Coronary artery (tissue), 2 donors: ENCODE measurements at regions not wholly inside any gene's neighbourhood (a gene's known extent, or its start where the extent isn't known, plus 50 kb on each side); places are given as distances from the start of the nearest gene placed in this dataset.
"Not testable (repeated sequence)": the region's sequence is repeated elsewhere in the genome, so short reads cannot be mapped to it uniquely, and the experiment has no call there.

Experiments
- DNase-seq: peaks from one replicate; pipeline ENCODE4 v3.0.0-alpha.2; 2017; ENCODE audit warnings: low spot score
- H3K27ac ChIP-seq, 2 donors: fragments of 200-600 bp; sonication (generic); one replicate each; pipeline ENCODE4 v1.5.1; 2016 to 2019
- H3K4me3 ChIP-seq: fragments of 200-600 bp; sonication (generic); 2 replicates; pipeline ENCODE4 v1.5.1; 2016; ENCODE audit warnings: mild to moderate bottlenecking, moderate library complexity
- TF ChIP-seq, protein P1 (sequence below): fragments of 200-600 bp; sonication (generic); IDR thresholded peaks from one replicate; pipeline ENCODE4 v1.5.1; 2019; ENCODE audit warnings: antibody characterized with exemption

GRCh38 chr4:130008461-130008860, 912.5 kb downstream of the C4orf33 start:
- H3K4me3 ChIP-seq, result no peak overlapping the region
- no peak for DNase-seq
- TF ChIP-seq, protein P1, sequence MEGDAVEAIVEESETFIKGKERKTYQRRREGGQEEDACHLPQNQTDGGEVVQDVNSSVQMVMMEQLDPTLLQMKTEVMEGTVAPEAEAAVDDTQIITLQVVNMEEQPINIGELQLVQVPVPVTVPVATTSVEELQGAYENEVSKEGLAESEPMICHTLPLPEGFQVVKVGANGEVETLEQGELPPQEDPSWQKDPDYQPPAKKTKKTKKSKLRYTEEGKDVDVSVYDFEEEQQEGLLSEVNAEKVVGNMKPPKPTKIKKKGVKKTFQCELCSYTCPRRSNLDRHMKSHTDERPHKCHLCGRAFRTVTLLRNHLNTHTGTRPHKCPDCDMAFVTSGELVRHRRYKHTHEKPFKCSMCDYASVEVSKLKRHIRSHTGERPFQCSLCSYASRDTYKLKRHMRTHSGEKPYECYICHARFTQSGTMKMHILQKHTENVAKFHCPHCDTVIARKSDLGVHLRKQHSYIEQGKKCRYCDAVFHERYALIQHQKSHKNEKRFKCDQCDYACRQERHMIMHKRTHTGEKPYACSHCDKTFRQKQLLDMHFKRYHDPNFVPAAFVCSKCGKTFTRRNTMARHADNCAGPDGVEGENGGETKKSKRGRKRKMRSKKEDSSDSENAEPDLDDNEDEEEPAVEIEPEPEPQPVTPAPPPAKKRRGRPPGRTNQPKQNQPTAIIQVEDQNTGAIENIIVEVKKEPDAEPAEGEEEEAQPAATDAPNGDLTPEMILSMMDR, result no peak
- no peak overlapping the region for H3K27ac ChIP-seq

DNA sequence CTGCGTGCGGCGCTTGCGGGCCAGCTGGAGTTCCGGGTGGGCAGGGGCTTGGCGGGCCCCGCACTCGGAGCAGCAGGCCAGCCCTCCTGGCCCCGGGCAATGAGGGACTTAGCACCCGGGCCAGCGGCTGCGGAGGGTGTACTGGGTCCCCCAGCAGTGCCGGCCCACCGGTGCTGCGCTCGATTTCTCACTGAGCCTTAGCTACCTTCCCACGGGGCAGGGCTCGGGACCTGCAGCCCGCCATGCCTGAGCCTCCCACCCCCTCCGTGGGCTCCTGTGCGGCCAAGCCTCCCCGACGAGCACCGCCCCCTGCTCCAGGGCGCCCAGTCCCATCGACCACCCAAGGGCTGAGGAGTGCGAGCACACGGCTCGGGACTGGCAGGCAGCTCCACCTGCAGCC, 916.9 kb downstream of the C4orf33 start:
- not testable (repeated sequence) for H3K4me3 ChIP-seq, H3K27ac ChIP-seq, DNase-seq

DNA sequence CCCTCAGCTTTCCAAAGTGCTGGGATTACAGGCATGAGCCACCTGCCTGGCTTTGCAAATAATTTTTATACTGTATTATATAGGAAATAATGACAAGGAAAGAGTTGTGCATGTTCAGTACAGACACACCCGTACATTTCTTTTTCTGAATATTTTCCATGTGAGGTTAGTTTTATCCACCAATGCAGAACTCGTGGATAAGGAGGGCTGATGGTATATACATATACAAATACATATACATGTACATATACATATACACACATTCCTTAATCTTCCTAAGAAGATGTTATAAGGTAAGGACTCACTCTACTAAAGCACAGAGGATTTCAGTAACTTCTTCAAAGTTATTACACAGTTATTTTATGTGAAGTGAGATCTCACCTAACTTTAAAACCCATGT, 925.8 kb downstream of the C4orf33 start:
- TF ChIP-seq, protein P1, result no peak
- Histone ChIP-seq H3K27ac (no peak overlapping the region), H3K4me3 (no peak overlapping the region)
- no peak for DNase-seq

GRCh38 chr4:130023088-130023487, 927.1 kb downstream of the C4orf33 start:
- Histone ChIP-seq H3K4me3 (no peak overlapping the region), H3K27ac (no peak overlapping the region)
- no peak for DNase-seq
- TF ChIP-seq, protein P1, result no peak

DNA sequence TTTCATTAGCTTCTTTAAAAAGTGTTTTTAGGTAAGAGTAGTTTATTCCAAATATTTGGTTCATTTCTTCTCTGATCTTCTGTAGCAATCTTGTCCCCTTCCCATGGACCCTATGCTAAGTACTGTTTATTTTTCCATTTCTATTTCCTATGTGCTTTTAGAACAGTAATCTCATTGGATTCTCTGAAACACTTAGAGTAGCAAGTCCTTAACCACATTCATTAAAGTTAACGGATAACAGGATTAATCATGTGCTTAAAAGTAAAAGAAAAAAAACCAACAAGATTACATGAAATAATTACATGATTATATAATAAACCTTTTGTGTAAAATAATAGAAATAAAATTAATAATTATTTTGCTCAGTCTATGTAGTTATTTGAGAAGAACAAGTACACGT, 929.7 kb downstream of the C4orf33 start:
- Histone ChIP-seq H3K4me3 (no peak overlapping the region), H3K27ac (no peak overlapping the region)
- no peak for DNase-seq
- TF ChIP-seq, protein P1, result no peak

DNA sequence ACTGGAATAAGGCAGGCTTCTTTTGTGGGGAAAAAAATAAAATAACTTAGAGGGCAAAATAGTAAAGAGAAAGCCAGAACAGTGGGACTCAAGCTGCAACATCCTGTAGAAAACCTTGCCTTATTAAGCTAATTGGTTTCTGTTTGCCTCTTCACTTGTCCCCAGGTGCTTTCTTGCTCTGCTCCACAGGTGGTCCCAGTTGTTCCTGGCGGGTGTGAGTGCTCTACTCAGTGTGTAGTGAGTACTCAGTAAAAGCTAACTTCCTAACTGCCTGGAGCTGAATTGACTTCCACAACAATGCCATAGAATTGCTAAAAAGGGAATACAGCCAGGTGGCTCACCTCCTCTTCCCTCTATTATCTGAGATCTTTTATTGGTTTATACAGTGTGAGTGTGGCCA, 930.2 kb downstream of the C4orf33 start:
- TF ChIP-seq, protein P1, result no peak
- Histone ChIP-seq H3K27ac (no peak overlapping the region), H3K4me3 (no peak overlapping the region)
- no peak for DNase-seq

- TF ChIP-seq, protein P1, result no peak
- Histone ChIP-seq H3K27ac (no peak overlapping the region), H3K4me3 (no peak overlapping the region)
- no peak for DNase-seq
These were observed 932.0 kb downstream of the C4orf33 start for GRCh38 chr4:130027973-130028372.

DNA sequence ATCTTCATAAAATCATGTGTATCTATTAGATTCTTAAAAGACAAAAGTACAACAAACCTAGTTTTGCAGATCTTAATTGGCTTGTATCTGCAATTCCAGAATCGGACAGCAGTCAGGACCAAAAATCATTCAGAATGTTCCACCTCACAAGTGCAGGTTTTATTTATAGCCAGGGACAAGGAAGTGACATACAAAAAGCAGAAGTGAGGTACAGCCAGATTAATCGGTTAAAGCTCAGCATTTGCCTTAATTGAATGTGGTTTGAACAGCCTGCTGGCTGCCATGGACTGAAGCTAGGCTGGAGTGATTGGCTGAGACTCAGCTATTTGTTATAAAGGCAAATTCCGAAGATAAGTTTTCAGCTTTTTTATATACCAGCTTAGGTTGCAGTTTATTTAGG, 932.6 kb downstream of the C4orf33 start:
- TF ChIP-seq, protein P1, result no peak
- Histone ChIP-seq H3K4me3 (no peak overlapping the region), H3K27ac (no peak overlapping the region)
- DNase-seq, result no peak
